Transverse colon (tissue), 4 donors: ENCODE measurements at regions not wholly inside any gene's neighbourhood (a gene's known extent, or its start where the extent isn't known, plus 50 kb on each side); places are given as distances from the start of the nearest gene placed in this dataset.

Experiments
- POLR2A ChIP-seq: fragments of 450-650 bp; IDR thresholded peaks from one replicate; pipeline ENCODE4 v1.6.1; 2016; ENCODE audit warnings: antibody characterized with exemption, mild to moderate bottlenecking, moderate library complexity
- POLR2AphosphoS5 ChIP-seq, 3 donors: sonication (generic); formaldehyde crosslinking; IDR thresholded peaks; one replicate each; pipeline ENCODE4 v1.6.1; 2016; ENCODE audit warnings: antibody characterized with exemption in 3 of 3
- TF ChIP-seq, protein P1 (sequence below), 5 experiments: fragments of 200-600 bp in 3 of 5; fragments of 450-650 bp in 2 of 5; sonication (generic) in 3 of 5; IDR thresholded peaks; 1 replicate in 2 of 5; 2 replicates in 3 of 5; pipeline ENCODE4 v1.5.1; 2016 to 2017; ENCODE audit warnings: antibody characterized with exemption in 5 of 5, inconsistent platforms in 3 of 5, mild to moderate bottlenecking in 2 of 5, moderate library complexity in 1 of 5

DNA sequence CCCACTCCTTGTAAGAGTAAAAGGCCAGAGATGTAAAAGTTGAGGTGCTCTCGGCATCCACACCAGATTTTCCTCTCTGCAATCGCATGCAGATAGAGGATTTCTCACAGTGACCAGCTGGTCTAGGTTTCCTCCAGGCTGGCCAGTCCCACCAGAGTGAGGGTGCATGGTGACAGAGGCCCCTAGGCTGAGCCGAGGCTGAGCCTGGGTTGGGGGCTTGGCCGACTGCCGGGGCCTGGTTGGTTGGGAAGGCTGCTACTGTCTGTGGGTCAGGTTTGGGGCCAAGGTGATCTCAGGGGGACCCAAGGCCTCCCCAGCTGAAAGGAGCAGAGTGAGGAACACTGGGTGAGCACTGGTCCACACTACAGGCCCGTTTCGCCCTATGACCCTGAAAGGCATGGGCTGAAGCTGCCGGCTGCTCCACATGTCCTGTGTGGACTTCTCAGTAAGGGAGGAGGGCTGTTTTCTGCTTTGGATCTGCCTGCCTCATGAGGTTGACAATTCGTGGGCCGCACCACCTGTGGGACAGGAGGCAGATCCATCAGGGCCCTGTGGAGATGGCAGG is 400.8 kb upstream of the IRX4 start:
- TF ChIP-seq POLR2AphosphoS5 (IDR thresholded peaks at IDR 0.05) (no peak), POLR2A (no peak)
- TF ChIP-seq, protein P1, sequence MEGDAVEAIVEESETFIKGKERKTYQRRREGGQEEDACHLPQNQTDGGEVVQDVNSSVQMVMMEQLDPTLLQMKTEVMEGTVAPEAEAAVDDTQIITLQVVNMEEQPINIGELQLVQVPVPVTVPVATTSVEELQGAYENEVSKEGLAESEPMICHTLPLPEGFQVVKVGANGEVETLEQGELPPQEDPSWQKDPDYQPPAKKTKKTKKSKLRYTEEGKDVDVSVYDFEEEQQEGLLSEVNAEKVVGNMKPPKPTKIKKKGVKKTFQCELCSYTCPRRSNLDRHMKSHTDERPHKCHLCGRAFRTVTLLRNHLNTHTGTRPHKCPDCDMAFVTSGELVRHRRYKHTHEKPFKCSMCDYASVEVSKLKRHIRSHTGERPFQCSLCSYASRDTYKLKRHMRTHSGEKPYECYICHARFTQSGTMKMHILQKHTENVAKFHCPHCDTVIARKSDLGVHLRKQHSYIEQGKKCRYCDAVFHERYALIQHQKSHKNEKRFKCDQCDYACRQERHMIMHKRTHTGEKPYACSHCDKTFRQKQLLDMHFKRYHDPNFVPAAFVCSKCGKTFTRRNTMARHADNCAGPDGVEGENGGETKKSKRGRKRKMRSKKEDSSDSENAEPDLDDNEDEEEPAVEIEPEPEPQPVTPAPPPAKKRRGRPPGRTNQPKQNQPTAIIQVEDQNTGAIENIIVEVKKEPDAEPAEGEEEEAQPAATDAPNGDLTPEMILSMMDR (IDR thresholded peaks at IDR 0.05), result no peak
